ENCODE measurements at regions not wholly inside any gene's neighbourhood (a gene's known extent, or its start where the extent isn't known, plus 50 kb on each side); places are given as distances from the start of the nearest gene placed in this dataset.
"Not testable (repeated sequence)": the region's sequence is repeated elsewhere in the genome, so short reads cannot be mapped to it uniquely, and the experiment has no call there.

DNA sequence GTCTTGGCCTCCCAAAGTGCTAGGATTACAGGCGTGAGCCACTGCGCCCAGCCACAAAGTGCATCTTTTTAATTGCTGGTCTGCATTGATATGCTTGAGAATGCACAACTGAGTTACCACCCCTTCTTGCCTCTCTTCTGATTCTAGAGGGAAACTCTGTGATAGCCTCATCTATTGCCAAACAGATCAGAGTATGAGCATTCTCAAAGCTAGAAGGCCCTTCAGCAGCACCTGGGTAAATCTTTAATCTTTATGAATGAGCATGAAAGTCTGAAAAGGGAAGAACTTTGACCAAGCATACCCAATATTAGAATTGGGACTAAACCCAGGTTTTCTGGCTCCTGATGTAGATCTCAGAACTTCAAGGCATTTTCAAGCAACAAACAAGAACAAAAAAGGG lies 298.3 kb upstream of the TNC start:
- Histone ChIP-seq H3K4me3 (ENCODE audit: low read length) (no peak overlapping the region), H3K9me3 (ENCODE audit: control insufficient read depth, insufficient read depth, low read length) (no peaks in the 10 kb centered on the region), H3K27ac (ENCODE audit: low read length) (no peak overlapping the region), H3K4me1 (ENCODE audit: control insufficient read depth, insufficient read depth, low read length) (no peaks in the 10 kb centered on the region), H3K36me3 (ENCODE audit: control insufficient read depth, insufficient read depth, low read length) (no peaks in the 10 kb centered on the region), H3K27me3 (ENCODE audit: control insufficient read depth, insufficient read depth, low read length) (no peaks in the 10 kb centered on the region)
- no peaks in the 10 kb centered on the region for H3K36me3 Mint-ChIP-seq
- no peaks in the 10 kb centered on the region for H3K4me1 Mint-ChIP-seq
- H3K27me3 Mint-ChIP-seq (ENCODE audit: low read depth in 2 of 2): no peaks in the 10 kb centered on the region
- WGBS (ENCODE audit: insufficient coverage): 89% methylated on average over 2 of the region's 2 CpGs
- ATAC-seq (no peak), DNase-seq (no peak)
- TF ChIP-seq, protein P1, sequence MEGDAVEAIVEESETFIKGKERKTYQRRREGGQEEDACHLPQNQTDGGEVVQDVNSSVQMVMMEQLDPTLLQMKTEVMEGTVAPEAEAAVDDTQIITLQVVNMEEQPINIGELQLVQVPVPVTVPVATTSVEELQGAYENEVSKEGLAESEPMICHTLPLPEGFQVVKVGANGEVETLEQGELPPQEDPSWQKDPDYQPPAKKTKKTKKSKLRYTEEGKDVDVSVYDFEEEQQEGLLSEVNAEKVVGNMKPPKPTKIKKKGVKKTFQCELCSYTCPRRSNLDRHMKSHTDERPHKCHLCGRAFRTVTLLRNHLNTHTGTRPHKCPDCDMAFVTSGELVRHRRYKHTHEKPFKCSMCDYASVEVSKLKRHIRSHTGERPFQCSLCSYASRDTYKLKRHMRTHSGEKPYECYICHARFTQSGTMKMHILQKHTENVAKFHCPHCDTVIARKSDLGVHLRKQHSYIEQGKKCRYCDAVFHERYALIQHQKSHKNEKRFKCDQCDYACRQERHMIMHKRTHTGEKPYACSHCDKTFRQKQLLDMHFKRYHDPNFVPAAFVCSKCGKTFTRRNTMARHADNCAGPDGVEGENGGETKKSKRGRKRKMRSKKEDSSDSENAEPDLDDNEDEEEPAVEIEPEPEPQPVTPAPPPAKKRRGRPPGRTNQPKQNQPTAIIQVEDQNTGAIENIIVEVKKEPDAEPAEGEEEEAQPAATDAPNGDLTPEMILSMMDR (IDR thresholded peaks at IDR 0.05): no peak
- intact Hi-C loops (cut with micrococcal nuclease): no loop called here
- peaks cover 10 to 12% of the 10 kb centered on the region in 2 donors for H3K9me3 Mint-ChIP-seq
- no peak overlapping the region for H3K4me3 Mint-ChIP-seq
- H3K27ac Mint-ChIP-seq: no peak overlapping the region

DNA sequence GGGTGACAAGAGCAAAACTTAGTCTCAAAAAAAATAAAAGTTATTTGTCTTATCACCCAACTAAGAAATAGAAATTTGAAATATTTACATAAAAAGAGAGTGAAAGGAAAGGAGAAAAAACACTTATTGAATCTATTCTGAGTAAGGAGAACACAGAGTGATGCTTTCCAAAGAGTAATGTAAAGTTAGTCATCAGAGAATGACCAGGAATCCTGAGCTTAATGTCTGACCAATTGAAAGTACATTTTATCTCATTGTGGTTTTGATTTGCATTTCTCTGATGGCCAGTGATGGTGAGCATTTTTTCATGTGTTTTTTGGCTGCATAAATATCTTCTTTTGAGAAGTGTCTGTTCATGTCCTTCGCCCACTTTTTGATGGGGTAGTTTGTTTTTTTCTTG lies 300.2 kb upstream of the TNC start:
- H3K27me3 ChIP-seq (ENCODE audit: control insufficient read depth, insufficient read depth, low read length); H3K27me3 Mint-ChIP-seq (ENCODE audit: low read depth in 2 of 2); intact Hi-C loops (cut with micrococcal nuclease); DNase-seq; H3K4me1 ChIP-seq (ENCODE audit: control insufficient read depth, insufficient read depth, low read length); H3K4me3 Mint-ChIP-seq; ATAC-seq; H3K27ac ChIP-seq (ENCODE audit: low read length); H3K36me3 Mint-ChIP-seq; H3K4me1 Mint-ChIP-seq; H3K36me3 ChIP-seq (ENCODE audit: control insufficient read depth, insufficient read depth, low read length); H3K9me3 ChIP-seq (ENCODE audit: control insufficient read depth, insufficient read depth, low read length); H3K4me3 ChIP-seq (ENCODE audit: low read length); H3K27ac Mint-ChIP-seq: not testable (repeated sequence)
- H3K9me3 Mint-ChIP-seq: peaks cover 7 to 12% of the 10 kb centered on the region in 2 donors
- no CpG with 5 or more reads among the region's 1 CpG for WGBS (ENCODE audit: insufficient coverage)

DNA sequence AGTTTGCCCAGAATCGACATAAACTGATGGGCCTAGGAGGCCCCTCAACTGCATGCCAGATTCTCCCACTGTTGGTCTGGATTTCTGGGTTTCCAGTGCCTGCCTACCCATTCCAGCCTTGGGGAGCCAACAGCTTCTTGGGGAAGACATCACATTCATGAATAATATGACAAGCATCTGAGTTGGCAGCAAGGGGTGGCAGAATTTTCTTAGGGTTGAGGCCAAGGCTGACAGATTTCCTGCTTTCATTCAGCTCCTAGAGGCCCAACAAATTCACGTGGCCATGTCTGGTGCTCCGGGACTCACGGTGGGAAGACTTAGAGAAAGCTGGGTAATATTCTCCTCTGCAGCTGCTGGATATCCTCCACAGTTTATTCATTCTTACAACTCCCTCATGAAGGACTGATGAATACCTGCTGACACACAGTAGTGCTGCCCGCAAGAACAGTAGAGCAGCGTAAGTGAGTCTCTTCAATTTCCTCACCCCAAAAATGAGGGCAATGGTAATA lies 305.0 kb upstream of the TNC start:
- no peaks in the 10 kb centered on the region for H3K27me3 ChIP-seq (ENCODE audit: control insufficient read depth, insufficient read depth, low read length)
- H3K4me1 ChIP-seq (ENCODE audit: control insufficient read depth, insufficient read depth, low read length): no peaks in the 10 kb centered on the region
- H3K9me3 Mint-ChIP-seq: peaks cover 9 to 13% of the 10 kb centered on the region in 2 donors
- no peak overlapping the region for H3K27ac Mint-ChIP-seq
- WGBS (ENCODE audit: insufficient coverage): 90% methylated on average over 6 of the region's 6 CpGs
- no peaks in the 10 kb centered on the region for H3K27me3 Mint-ChIP-seq (ENCODE audit: low read depth in 2 of 2)
- no peak overlapping the region for H3K27ac ChIP-seq (ENCODE audit: low read length)
- no peak overlapping the region for H3K4me3 Mint-ChIP-seq
- H3K4me1 Mint-ChIP-seq: no peaks in the 10 kb centered on the region
- no peak for DNase-seq
- ATAC-seq: no peak
- no peaks in the 10 kb centered on the region for H3K36me3 ChIP-seq (ENCODE audit: control insufficient read depth, insufficient read depth, low read length)
- H3K36me3 Mint-ChIP-seq: no peaks in the 10 kb centered on the region
- TF ChIP-seq, protein P1 (IDR thresholded peaks at IDR 0.05): no peak
- intact Hi-C loops (cut with micrococcal nuclease): no loop called here
- no peaks in the 10 kb centered on the region for H3K9me3 ChIP-seq (ENCODE audit: control insufficient read depth, insufficient read depth, low read length)
- no peak overlapping the region for H3K4me3 ChIP-seq (ENCODE audit: low read length)

DNA sequence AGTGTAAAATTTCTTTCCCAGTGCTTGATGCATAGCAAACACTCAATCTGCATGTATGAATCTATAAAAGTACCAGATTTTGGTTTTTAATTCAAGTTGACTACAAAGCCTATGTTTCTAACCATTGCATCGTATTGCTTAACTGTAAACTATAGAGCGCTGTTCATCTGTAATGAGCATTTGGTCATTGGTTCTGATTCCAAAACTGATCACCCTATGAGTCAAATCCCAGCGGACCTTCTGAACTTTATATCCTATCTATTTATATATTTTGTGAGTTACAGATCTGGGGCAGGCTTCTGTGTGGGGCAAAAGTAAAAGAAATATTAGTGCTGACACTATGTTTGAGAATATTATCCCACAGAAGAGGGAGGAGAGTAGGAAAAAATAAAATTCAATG lies 305.7 kb upstream of the TNC start:
- Histone ChIP-seq H3K9me3 (ENCODE audit: control insufficient read depth, insufficient read depth, low read length) (no peaks in the 10 kb centered on the region), H3K36me3 (ENCODE audit: control insufficient read depth, insufficient read depth, low read length) (no peaks in the 10 kb centered on the region), H3K27me3 (ENCODE audit: control insufficient read depth, insufficient read depth, low read length) (no peaks in the 10 kb centered on the region), H3K4me1 (ENCODE audit: control insufficient read depth, insufficient read depth, low read length) (no peaks in the 10 kb centered on the region), H3K4me3 (ENCODE audit: low read length) (no peak overlapping the region), H3K27ac (ENCODE audit: low read length) (no peak overlapping the region)
- no peaks in the 10 kb centered on the region for H3K36me3 Mint-ChIP-seq
- DNase-seq: no peak
- H3K4me1 Mint-ChIP-seq: no peaks in the 10 kb centered on the region
- no CpG with 5 or more reads among the region's 3 CpGs for WGBS (ENCODE audit: insufficient coverage)
- ATAC-seq: no peak
- H3K4me3 Mint-ChIP-seq: no peak overlapping the region
- no peaks in the 10 kb centered on the region for H3K27me3 Mint-ChIP-seq (ENCODE audit: low read depth in 2 of 2)
- TF ChIP-seq, protein P1 (IDR thresholded peaks at IDR 0.05): no peak
- H3K9me3 Mint-ChIP-seq: peaks cover 9 to 13% of the 10 kb centered on the region in 2 donors
- intact Hi-C loops (cut with micrococcal nuclease): no loop called here
- H3K27ac Mint-ChIP-seq: no peak overlapping the region

All from natural killer cell (primary cell).